Osteocyte (in vitro differentiated cells): ENCODE measurements at regions not wholly inside any gene's neighbourhood (a gene's known extent, or its start where the extent isn't known, plus 50 kb on each side); places are given as distances from the start of the nearest gene placed in this dataset.

Experiments
- DNase-seq: peaks from one replicate; pipeline ENCODE4 v3.0.0; 2021; ENCODE audit warnings: mixed read lengths; ENCODE audit not compliant: unreplicated experiment; ENCODE audit errors: extremely low spot score
- H3K27ac Mint-ChIP-seq: one replicate; pipeline ENCODE4 v1.8.0; 2021; ENCODE audit warnings: mild to moderate bottlenecking, mixed read lengths; ENCODE audit not compliant: unreplicated experiment
- H3K27me3 Mint-ChIP-seq: one replicate; pipeline ENCODE4 v1.8.0; 2021; ENCODE audit warnings: mixed read lengths; ENCODE audit not compliant: unreplicated experiment
- H3K36me3 Mint-ChIP-seq: one replicate; pipeline ENCODE4 v1.8.0; 2021; ENCODE audit warnings: mixed read lengths; ENCODE audit not compliant: unreplicated experiment
- H3K4me1 Mint-ChIP-seq: one replicate; pipeline ENCODE4 v1.8.0; 2021; ENCODE audit warnings: mixed read lengths; ENCODE audit not compliant: unreplicated experiment
- H3K4me3 Mint-ChIP-seq: one replicate; pipeline ENCODE4 v1.8.0; 2021; ENCODE audit warnings: mild to moderate bottlenecking, moderate library complexity, mixed read lengths; ENCODE audit not compliant: unreplicated experiment
- H3K9me3 Mint-ChIP-seq: one replicate; pipeline ENCODE4 v1.8.0; 2021; ENCODE audit warnings: mixed read lengths; ENCODE audit not compliant: unreplicated experiment
- CTCF ChIP-seq: fragments of 200-600 bp; sonication (generic); IDR thresholded peaks from 2 replicates; pipeline ENCODE4 v1.5.0; 2021; ENCODE audit warnings: antibody characterized with exemption, mild to moderate bottlenecking, moderate library complexity

- Mint-ChIP-seq H3K9me3 (no peaks in the 10 kb centered on the region), H3K27me3 (peaks cover 15% of the 10 kb centered on the region), H3K36me3 (no peaks in the 10 kb centered on the region), H3K4me1 (peaks cover 20% of the 10 kb centered on the region), H3K4me3 (no peak overlapping the region), H3K27ac (no peak overlapping the region)
- no peak for TF ChIP-seq CTCF
- DNase-seq: no peak
Measured at GRCh38 chr17:70558821-70559220, 389.5 kb downstream of the KCNJ2 start.

GRCh38 chr17:70560471-70560870 lies 391.1 kb downstream of the KCNJ2 start:
- Mint-ChIP-seq H3K4me1 (peaks cover 28% of the 10 kb centered on the region), H3K27me3 (peaks cover 5% of the 10 kb centered on the region), H3K36me3 (no peaks in the 10 kb centered on the region), H3K9me3 (no peaks in the 10 kb centered on the region), H3K27ac (no peak overlapping the region), H3K4me3 (no peak overlapping the region)
- no peak for TF ChIP-seq CTCF
- DNase-seq: no peak

GRCh38 chr17:70562137-70562536 lies 392.8 kb downstream of the KCNJ2 start:
- Mint-ChIP-seq H3K27me3 (no peaks in the 10 kb centered on the region), H3K36me3 (no peaks in the 10 kb centered on the region), H3K9me3 (no peaks in the 10 kb centered on the region), H3K4me1 (peaks cover 28% of the 10 kb centered on the region), H3K27ac (no peak overlapping the region), H3K4me3 (no peak overlapping the region)
- TF ChIP-seq CTCF: no peak
- DNase-seq: no peak

GRCh38 chr17:70563281-70563820 lies 394.0 kb downstream of the KCNJ2 start:
- Mint-ChIP-seq H3K27ac (peak overlapping the region; percentile 70), H3K36me3 (no peaks in the 10 kb centered on the region), H3K9me3 (no peaks in the 10 kb centered on the region), H3K27me3 (no peaks in the 10 kb centered on the region), H3K4me1 (peaks cover 28% of the 10 kb centered on the region), H3K4me3 (no peak overlapping the region)
- TF ChIP-seq CTCF: no peak
- no peak for DNase-seq

GRCh38 chr17:70564006-70564620 lies 394.8 kb downstream of the KCNJ2 start:
- Mint-ChIP-seq H3K9me3 (no peaks in the 10 kb centered on the region), H3K27ac (peak overlapping the region; percentile 70)

More at GRCh38 chr17:70564006-70564620, 394.8 kb downstream of the KCNJ2 start:
- no peak for TF ChIP-seq CTCF
- no peaks in the 10 kb centered on the region for H3K27me3 Mint-ChIP-seq
- no peak for DNase-seq
- H3K36me3 Mint-ChIP-seq: no peaks in the 10 kb centered on the region
- H3K4me3 Mint-ChIP-seq: no peak overlapping the region
- H3K4me1 Mint-ChIP-seq: peaks cover 28% of the 10 kb centered on the region
